CD4-positive, alpha-beta memory T cell (primary cell): ENCODE measurements at regions not wholly inside any gene's neighbourhood (a gene's known extent, or its start where the extent isn't known, plus 50 kb on each side); places are given as distances from the start of the nearest gene placed in this dataset.

Source experiments
- CTCF ChIA-PET: fragments of 350-600 bp; sonication (Branson Sonifier 250); formaldehyde crosslinking; loops from one replicate; lab custom pipeline; 2021; ENCODE audit warnings: inconsistent platforms; ENCODE audit not compliant: partially characterized antibody; lab: Charles Lee
- POLR2A ChIA-PET: fragments of 350-600 bp; sonication (Branson Sonifier 250); formaldehyde crosslinking; loops from one replicate; lab custom pipeline; 2021; ENCODE audit not compliant: partially characterized antibody; lab: Charles Lee
- DNase-seq, 5 donors: peaks; one replicate each; pipeline versions ENCODE4 v3.0.0 to v3.0.0-alpha.2; 2020 to 2022; ENCODE audit warnings: mixed read lengths in 1 of 5
- H3K27ac ChIP-seq: one replicate; pipeline ENCODE4 v1.7.0; 2013; ENCODE audit warnings: low read depth, low read length
- H3K27me3 ChIP-seq: 2 replicates; pipeline ENCODE4 v1.7.0; 2013; ENCODE audit warnings: mild to moderate bottlenecking, low read length, moderate library complexity; ENCODE audit not compliant: insufficient read depth
- H3K36me3 ChIP-seq: 2 replicates; pipeline ENCODE4 v1.7.0; 2013; ENCODE audit warnings: mild to moderate bottlenecking, low read length, moderate library complexity; ENCODE audit not compliant: insufficient read depth
- H3K4me1 ChIP-seq: 2 replicates; pipeline ENCODE4 v1.7.0; 2013; ENCODE audit warnings: mild to moderate bottlenecking, low read length, moderate library complexity; ENCODE audit not compliant: insufficient read depth
- H3K4me3 ChIP-seq, 2 donors: one replicate each; pipeline ENCODE4 v1.7.0; 2013; ENCODE audit warnings: low read length in 2 of 2, mild to moderate bottlenecking in 1 of 2
- H3K9me3 ChIP-seq, 2 donors: one replicate each; pipeline ENCODE4 v1.7.0; 2013; ENCODE audit warnings: low read length in 2 of 2, control low read depth in 1 of 2; ENCODE audit not compliant: control insufficient read depth in 1 of 2
- H3K27ac Mint-ChIP-seq, 7 donors: one replicate each; pipeline ENCODE4 v1.8.0; 2020 to 2021; ENCODE audit warnings: mixed read lengths in 7 of 7, mild to moderate bottlenecking in 6 of 7, inconsistent platforms in 3 of 7, moderate library complexity in 3 of 7
- H3K27me3 Mint-ChIP-seq, 2 donors: one replicate each; pipeline ENCODE4 v1.8.0; 2020 to 2021; ENCODE audit warnings: mixed read lengths in 2 of 2
- H3K36me3 Mint-ChIP-seq, 2 donors: one replicate each; pipeline ENCODE4 v1.8.0; 2020 to 2021; ENCODE audit warnings: mixed read lengths in 2 of 2, inconsistent platforms in 1 of 2, mild to moderate bottlenecking in 1 of 2
- H3K4me1 Mint-ChIP-seq, 4 donors: one replicate each; pipeline ENCODE4 v1.8.0; 2020 to 2021; ENCODE audit warnings: mixed read lengths in 4 of 4, mild to moderate bottlenecking in 1 of 4
- H3K4me3 Mint-ChIP-seq, 8 donors: one replicate each; pipeline ENCODE4 v1.8.0; 2020 to 2021; ENCODE audit warnings: mixed read lengths in 8 of 8, mild to moderate bottlenecking in 7 of 8, moderate library complexity in 6 of 8, inconsistent platforms in 3 of 8
- H3K9me3 Mint-ChIP-seq, 8 donors: one replicate each; pipeline ENCODE4 v1.8.0; 2020 to 2021; ENCODE audit warnings: mixed read lengths in 8 of 8, mild to moderate bottlenecking in 5 of 8, inconsistent platforms in 3 of 8, moderate library complexity in 1 of 8
- intact Hi-C: fragments of 100-400 bp; cut with micrococcal nuclease; formaldehyde crosslinking; loops from one replicate; pipeline ENCODE4 v1.15.1; 2023

- peaks cover 0 to 8% (median 0%) of the 10 kb centered on the region in 8 donors for H3K9me3 Mint-ChIP-seq
- H3K4me1 ChIP-seq, result no peaks in the 10 kb centered on the region
These were observed 79.6 kb upstream of the WDR1 start for GRCh38 chr4:10196191-10196590.

DNA sequence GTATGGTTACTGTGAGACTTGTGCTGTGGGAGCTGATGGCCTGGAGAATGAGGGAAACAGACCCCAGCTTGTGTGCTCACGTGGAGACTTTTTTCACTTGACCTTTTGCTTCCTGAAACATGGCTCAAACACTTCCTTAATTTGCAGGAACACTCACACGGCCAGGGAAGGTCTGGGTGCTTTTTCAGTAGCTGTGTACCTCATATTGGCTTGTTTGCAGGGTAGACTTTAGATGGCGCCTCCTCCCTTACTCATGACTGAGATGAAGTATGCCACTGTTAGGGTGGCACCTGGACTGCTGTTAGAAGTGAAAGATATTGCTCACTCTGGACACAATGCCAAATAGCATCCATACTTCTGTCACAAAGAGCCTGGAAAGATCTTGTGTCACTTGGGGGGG lies 75.7 kb upstream of the WDR1 start:
- H3K36me3 ChIP-seq, result no peaks in the 10 kb centered on the region
- H3K27me3 ChIP-seq, result no peaks in the 10 kb centered on the region
- ChIA-PET CTCF (no interaction called here), POLR2A (no interaction called here)
- H3K9me3 ChIP-seq, result no peaks in the 10 kb centered on the region
- no peaks in the 10 kb centered on the region for H3K4me1 ChIP-seq
- H3K27ac ChIP-seq, result no peak overlapping the region
- H3K4me3 ChIP-seq, result no peak overlapping the region
- Mint-ChIP-seq H3K36me3 (no peaks in the 10 kb centered on the region), H3K4me3 (no peak overlapping the region), H3K4me1 (no peaks in the 10 kb centered on the region), H3K27me3 (peaks cover 0 to 5% of the 10 kb centered on the region in 2 donors), H3K9me3 (peaks cover 0 to 8% (median 0%) of the 10 kb centered on the region in 8 donors), H3K27ac (no peak overlapping the region)
- intact Hi-C loops, result no loop called here
- DNase-seq, result no peak

More at GRCh38 chr4:10196191-10196590, 79.6 kb upstream of the WDR1 start:
- Histone ChIP-seq H3K27me3 (no peaks in the 10 kb centered on the region), H3K36me3 (no peaks in the 10 kb centered on the region), H3K27ac (no peak overlapping the region), H3K9me3 (no peaks in the 10 kb centered on the region), H3K4me3 (no peak overlapping the region)
- no peak overlapping the region for H3K27ac Mint-ChIP-seq
- peaks cover 0 to 3% of the 10 kb centered on the region in 2 donors for H3K27me3 Mint-ChIP-seq
- ChIA-PET POLR2A (no interaction called here), CTCF (no interaction called here)
- no peak for DNase-seq
- intact Hi-C loops, result no loop called here
- no peak overlapping the region for H3K4me3 Mint-ChIP-seq
- H3K36me3 Mint-ChIP-seq, result no peaks in the 10 kb centered on the region
- no peaks in the 10 kb centered on the region for H3K4me1 Mint-ChIP-seq

DNA sequence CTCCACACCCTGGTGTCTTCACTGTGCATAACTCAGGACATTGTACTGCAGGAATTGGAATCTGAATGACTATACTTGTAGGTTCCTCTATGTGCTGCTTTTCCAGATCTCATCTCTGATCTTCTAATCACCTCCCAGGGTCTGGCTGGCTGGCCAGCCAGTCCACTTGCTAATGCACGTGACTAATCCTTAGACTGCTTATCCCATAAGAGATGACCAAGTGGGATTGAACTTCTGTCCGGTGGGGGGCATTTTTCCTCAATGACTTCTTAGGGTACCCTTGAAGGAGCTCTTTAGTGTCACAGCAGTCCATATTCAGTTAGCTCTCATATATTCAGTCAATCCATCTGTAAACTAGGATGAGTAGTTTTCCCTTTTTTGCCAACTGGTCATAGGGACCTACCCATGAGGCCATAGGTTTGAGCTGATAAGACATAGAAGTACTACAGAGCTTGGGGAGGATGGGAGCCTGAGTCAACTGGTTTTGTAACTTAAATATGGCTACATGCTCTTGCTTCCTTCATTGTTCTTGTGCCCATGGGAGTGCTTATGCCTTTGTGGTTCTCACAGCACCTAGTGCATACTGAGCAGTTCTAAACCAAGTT lies 71.9 kb upstream of the WDR1 start:
- no peak overlapping the region for H3K4me3 ChIP-seq
- Mint-ChIP-seq H3K4me3 (no peak overlapping the region), H3K9me3 (no peaks in the 10 kb centered on the region), H3K36me3 (no peaks in the 10 kb centered on the region), H3K4me1 (peaks cover 2 to 4% (median 3%) of the 10 kb centered on the region in 4 donors), H3K27me3 (peaks cover 0 to 5% of the 10 kb centered on the region in 2 donors), H3K27ac (no peak overlapping the region)
- ChIA-PET POLR2A (no interaction called here), CTCF (interaction anchor here (1.0 kb wide), 1 partner anchor 9 kb away, joined by 3 read pairs; no protein-coding TSS in a partner anchor)
- no peaks in the 10 kb centered on the region for H3K9me3 ChIP-seq
- no peak for DNase-seq
- no peaks in the 10 kb centered on the region for H3K27me3 ChIP-seq
- intact Hi-C loops, result no loop called here
- peaks cover 4% of the 10 kb centered on the region for H3K4me1 ChIP-seq
- H3K27ac ChIP-seq, result no peak overlapping the region
- no peaks in the 10 kb centered on the region for H3K36me3 ChIP-seq

GRCh38 chr4:10186228-10187214 lies 69.9 kb upstream of the WDR1 start:
- Histone ChIP-seq H3K27me3 (no peaks in the 10 kb centered on the region), H3K9me3 (no peaks in the 10 kb centered on the region), H3K4me3 (no peak overlapping the region), H3K27ac (no peak overlapping the region), H3K36me3 (no peaks in the 10 kb centered on the region), H3K4me1 (peaks cover 14% of the 10 kb centered on the region)
- Mint-ChIP-seq H3K9me3 (peaks cover 0 to 2% (median 0%) of the 10 kb centered on the region in 8 donors), H3K36me3 (no peaks in the 10 kb centered on the region), H3K4me1 (peaks cover 5 to 19% (median 13%) of the 10 kb centered on the region in 4 donors), H3K4me3 (no peak overlapping the region), H3K27ac (no peak overlapping the region), H3K27me3 (peaks cover 0 to 2% of the 10 kb centered on the region in 2 donors)
- CTCF ChIA-PET, result interaction anchor here (0.6 to 1.3 kb wide), 2 partner anchors 12 to 287 kb away, joined by 3 read pairs; no protein-coding TSS in a partner anchor
- DNase-seq, result no peak
- POLR2A ChIA-PET, result no interaction called here
- intact Hi-C loops, result no loop called here

GRCh38 chr4:10185518-10186227 lies 69.1 kb upstream of the WDR1 start:
- peaks cover 0 to 3% (median 0%) of the 10 kb centered on the region in 8 donors for H3K9me3 Mint-ChIP-seq
- H3K9me3 ChIP-seq, result no peaks in the 10 kb centered on the region
- H3K4me3 Mint-ChIP-seq, result no peak overlapping the region
- H3K27ac Mint-ChIP-seq, result no peak overlapping the region
- DNase-seq, result no peak
- POLR2A ChIA-PET, result no interaction called here
- H3K27ac ChIP-seq, result no peak overlapping the region
- H3K27me3 Mint-ChIP-seq, result peaks cover 0 to 2% of the 10 kb centered on the region in 2 donors
- intact Hi-C loops, result no loop called here
- no peaks in the 10 kb centered on the region for H3K27me3 ChIP-seq
- CTCF ChIA-PET, result interaction anchor here (1.3 kb wide), 1 partner anchor 11 kb away, joined by 3 read pairs; no protein-coding TSS in a partner anchor
- H3K4me1 Mint-ChIP-seq, result peaks cover 8 to 27% (median 21%) of the 10 kb centered on the region in 4 donors
- H3K36me3 Mint-ChIP-seq, result no peaks in the 10 kb centered on the region
- no peaks in the 10 kb centered on the region for H3K36me3 ChIP-seq
- H3K4me3 ChIP-seq, result no peak overlapping the region
- H3K4me1 ChIP-seq, result peaks cover 14% of the 10 kb centered on the region

- no peak overlapping the region for H3K27ac ChIP-seq
These were observed 67.9 kb upstream of the WDR1 start for GRCh38 chr4:10184501-10184938.

More at GRCh38 chr4:10184501-10184938, 67.9 kb upstream of the WDR1 start:
- CTCF ChIA-PET, result no interaction called here
- intact Hi-C loops, result no loop called here
- H3K9me3 Mint-ChIP-seq, result peaks cover 0 to 3% (median 0%) of the 10 kb centered on the region in 8 donors
- no peaks in the 10 kb centered on the region for H3K9me3 ChIP-seq
- no peaks in the 10 kb centered on the region for H3K36me3 ChIP-seq
- H3K4me1 Mint-ChIP-seq, result peaks cover 8 to 27% (median 21%) of the 10 kb centered on the region in 4 donors
- peaks cover 0 to 2% of the 10 kb centered on the region in 2 donors for H3K27me3 Mint-ChIP-seq
- no peaks in the 10 kb centered on the region for H3K27me3 ChIP-seq
- peaks cover 14% of the 10 kb centered on the region for H3K4me1 ChIP-seq
- H3K27ac Mint-ChIP-seq, result no peak overlapping the region
- POLR2A ChIA-PET, result no interaction called here
- no peak for DNase-seq
- no peak overlapping the region for H3K4me3 Mint-ChIP-seq
- H3K36me3 Mint-ChIP-seq, result no peaks in the 10 kb centered on the region
- no peak overlapping the region for H3K4me3 ChIP-seq
